ENCODE measurements at regions not wholly inside any gene's neighbourhood (a gene's known extent, or its start where the extent isn't known, plus 50 kb on each side); places are given as distances from the start of the nearest gene placed in this dataset.

DNA sequence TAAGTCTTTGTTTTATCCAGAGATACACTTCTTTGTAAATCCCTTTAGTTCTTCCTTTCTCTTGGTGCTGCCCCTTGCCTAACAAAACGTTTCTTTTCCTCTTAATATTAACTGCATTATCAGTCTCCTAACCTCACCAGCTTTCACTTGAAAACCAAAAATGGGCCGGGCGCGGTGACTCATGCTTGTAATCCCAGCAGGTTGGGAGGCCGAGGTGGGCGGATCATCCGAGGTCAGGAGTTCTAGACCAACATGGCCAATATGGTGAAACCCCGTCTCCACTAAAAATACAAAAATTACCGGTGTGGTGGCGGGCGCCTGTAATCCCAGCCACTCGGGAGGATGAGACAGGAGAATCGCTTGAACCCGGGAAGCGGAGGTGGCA is 329.8 kb upstream of the MIR17HG start:
- ATAC-seq, result no peak
- Histone ChIP-seq H3K27ac (no peak overlapping the region), H3K36me3 (no peaks in the 10 kb centered on the region), H3K27me3 (peaks cover 4% of the 10 kb centered on the region), H3K9me3 (no peaks in the 10 kb centered on the region), H3K4me1 (no peaks in the 10 kb centered on the region), H3K4me3 (no peak overlapping the region)
- TF ChIP-seq POLR2AphosphoS5 (IDR thresholded peaks at IDR 0.05) (no peak), POLR2A (IDR thresholded peaks at IDR 0.05) (no peak), EP300 (IDR thresholded peaks at IDR 0.05) (no peak)
- TF ChIP-seq, protein P1, sequence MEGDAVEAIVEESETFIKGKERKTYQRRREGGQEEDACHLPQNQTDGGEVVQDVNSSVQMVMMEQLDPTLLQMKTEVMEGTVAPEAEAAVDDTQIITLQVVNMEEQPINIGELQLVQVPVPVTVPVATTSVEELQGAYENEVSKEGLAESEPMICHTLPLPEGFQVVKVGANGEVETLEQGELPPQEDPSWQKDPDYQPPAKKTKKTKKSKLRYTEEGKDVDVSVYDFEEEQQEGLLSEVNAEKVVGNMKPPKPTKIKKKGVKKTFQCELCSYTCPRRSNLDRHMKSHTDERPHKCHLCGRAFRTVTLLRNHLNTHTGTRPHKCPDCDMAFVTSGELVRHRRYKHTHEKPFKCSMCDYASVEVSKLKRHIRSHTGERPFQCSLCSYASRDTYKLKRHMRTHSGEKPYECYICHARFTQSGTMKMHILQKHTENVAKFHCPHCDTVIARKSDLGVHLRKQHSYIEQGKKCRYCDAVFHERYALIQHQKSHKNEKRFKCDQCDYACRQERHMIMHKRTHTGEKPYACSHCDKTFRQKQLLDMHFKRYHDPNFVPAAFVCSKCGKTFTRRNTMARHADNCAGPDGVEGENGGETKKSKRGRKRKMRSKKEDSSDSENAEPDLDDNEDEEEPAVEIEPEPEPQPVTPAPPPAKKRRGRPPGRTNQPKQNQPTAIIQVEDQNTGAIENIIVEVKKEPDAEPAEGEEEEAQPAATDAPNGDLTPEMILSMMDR (IDR thresholded peaks at IDR 0.05), result no peak
- 62 to 100% methylated on average over 3 to 13 of the region's 15 CpGs for WGBS, 2 donors (ENCODE audit: low coverage in 1 of 2)

- H3K9me3 ChIP-seq, result no peaks in the 10 kb centered on the region
- no peak overlapping the region for H3K4me3 ChIP-seq
- no peaks in the 10 kb centered on the region for H3K36me3 ChIP-seq
- peaks cover 4% of the 10 kb centered on the region for H3K27me3 ChIP-seq
- H3K4me1 ChIP-seq, result no peaks in the 10 kb centered on the region
- no peak overlapping the region for H3K27ac ChIP-seq
- TF ChIP-seq EP300 (IDR thresholded peaks at IDR 0.05) (no peak), POLR2AphosphoS5 (IDR thresholded peaks at IDR 0.05) (no peak), POLR2A (IDR thresholded peaks at IDR 0.05) (no peak)
- TF ChIP-seq, protein P1 (IDR thresholded peaks at IDR 0.05), result no peak
- ATAC-seq, result no peak
These were observed 326.9 kb upstream of the MIR17HG start for GRCh38 chr13:91020461-91021034.

DNA sequence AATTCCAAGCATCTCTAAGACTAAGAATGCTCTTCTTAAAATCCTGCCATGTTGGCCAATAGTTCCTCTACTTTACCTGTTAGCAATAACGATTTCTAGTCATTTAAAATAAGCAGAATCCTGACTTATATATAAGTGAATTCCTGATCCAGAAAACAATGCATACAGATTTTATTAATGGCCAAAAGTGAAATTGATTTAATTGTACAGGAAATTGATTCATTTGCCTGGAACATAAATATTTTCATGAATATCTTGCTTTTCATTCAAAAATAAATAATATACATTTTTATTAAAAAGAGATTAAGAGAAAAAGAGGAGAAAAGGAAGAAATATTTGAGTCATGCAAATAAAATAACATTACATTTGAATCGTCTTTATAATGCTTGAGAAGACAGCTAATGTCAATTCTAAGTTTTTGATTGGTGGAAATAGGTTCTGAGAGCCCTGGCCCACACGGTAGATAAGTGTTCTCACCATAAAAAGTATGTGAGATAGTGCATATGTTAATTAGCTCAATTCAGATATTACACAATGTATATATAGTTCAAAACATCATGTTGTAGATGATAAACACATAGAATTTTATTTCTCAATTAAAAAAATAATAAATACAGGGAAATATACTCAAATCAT is 323.2 kb upstream of the MIR17HG start:
- no peaks in the 10 kb centered on the region for H3K27me3 ChIP-seq
- 84 to 85% methylated on average over 3 of the region's 3 CpGs for WGBS, 2 donors (ENCODE audit: low coverage in 1 of 2)
- no peak overlapping the region for H3K27ac ChIP-seq
- TF ChIP-seq POLR2A (IDR thresholded peaks at IDR 0.05), result no peak
- TF ChIP-seq, protein P1 (IDR thresholded peaks at IDR 0.05), result no peak
- no peak for TF ChIP-seq POLR2AphosphoS5 (IDR thresholded peaks at IDR 0.05)
- TF ChIP-seq EP300 (IDR thresholded peaks at IDR 0.05), result no peak
- ATAC-seq, result no peak
- no peaks in the 10 kb centered on the region for H3K36me3 ChIP-seq
- no peak overlapping the region for H3K4me3 ChIP-seq
- no peaks in the 10 kb centered on the region for H3K4me1 ChIP-seq
- H3K9me3 ChIP-seq, result no peaks in the 10 kb centered on the region

DNA sequence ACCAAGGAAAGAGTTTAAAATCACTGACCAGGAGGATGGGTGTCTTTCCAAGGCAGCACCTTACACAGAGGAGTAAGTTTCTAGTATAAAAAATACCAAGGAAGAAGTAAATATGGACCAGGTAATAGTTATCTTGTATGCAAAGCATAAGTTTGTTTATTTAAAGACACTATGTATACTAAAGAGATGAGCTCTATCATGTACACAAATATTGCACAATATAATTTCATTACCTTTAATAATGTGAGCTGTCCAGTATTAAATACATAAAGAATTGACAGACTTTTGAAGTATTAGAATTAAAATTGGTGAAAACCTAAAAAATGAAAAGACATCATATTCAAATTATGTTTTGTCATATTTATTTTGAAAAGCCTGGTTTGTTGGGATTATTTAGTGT is 322.0 kb upstream of the MIR17HG start:
- no peak for ATAC-seq
- TF ChIP-seq, protein P1 (IDR thresholded peaks at IDR 0.05), result no peak
- TF ChIP-seq POLR2A (IDR thresholded peaks at IDR 0.05) (no peak), POLR2AphosphoS5 (IDR thresholded peaks at IDR 0.05) (no peak), EP300 (IDR thresholded peaks at IDR 0.05) (no peak)
- H3K27ac ChIP-seq, result no peak overlapping the region

DNA sequence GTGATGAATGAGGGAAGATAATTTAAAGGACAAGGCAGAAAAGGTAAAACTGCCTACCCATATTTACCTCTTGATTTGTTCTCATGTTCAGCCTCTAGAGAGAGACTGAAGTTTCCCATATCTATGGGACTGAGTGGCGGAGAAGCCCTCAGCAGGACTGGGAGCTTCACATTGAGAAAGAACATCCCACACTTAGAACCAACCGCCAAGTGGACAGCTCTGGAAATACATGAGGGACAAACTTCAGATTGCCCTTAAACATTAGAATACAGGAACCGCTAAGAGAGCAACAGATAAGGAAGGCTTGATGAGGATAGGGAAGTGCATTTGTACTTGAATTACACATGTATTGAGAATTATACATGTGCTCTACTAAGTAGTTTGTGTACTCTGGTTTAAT is 316.0 kb upstream of the MIR17HG start:
- TF ChIP-seq POLR2AphosphoS5 (IDR thresholded peaks at IDR 0.05) (no peak), POLR2A (IDR thresholded peaks at IDR 0.05) (no peak), EP300 (IDR thresholded peaks at IDR 0.05) (no peak)
- TF ChIP-seq, protein P1 (IDR thresholded peaks at IDR 0.05), result no peak

More for the DNA sequence above, 322.0 kb upstream of the MIR17HG start:
- Histone ChIP-seq H3K36me3 (no peaks in the 10 kb centered on the region), H3K27me3 (no peaks in the 10 kb centered on the region), H3K4me1 (no peaks in the 10 kb centered on the region), H3K4me3 (no peak overlapping the region), H3K9me3 (no peaks in the 10 kb centered on the region)

More for the DNA sequence above, 316.0 kb upstream of the MIR17HG start:
- Histone ChIP-seq H3K4me3 (no peak overlapping the region), H3K4me1 (no peaks in the 10 kb centered on the region), H3K27me3 (peaks cover 10% of the 10 kb centered on the region), H3K27ac (no peak overlapping the region), H3K9me3 (no peaks in the 10 kb centered on the region), H3K36me3 (no peaks in the 10 kb centered on the region)
- no peak for ATAC-seq
- WGBS, 2 donors (ENCODE audit: low coverage in 1 of 2), result 90 to 91% methylated on average over 2 to 3 of the region's 3 CpGs

Measured in gastroesophageal sphincter (tissue), 4 donors.